Hepatocyte (in vitro differentiated cells): ENCODE measurements at regions not wholly inside any gene's neighbourhood (a gene's known extent, or its start where the extent isn't known, plus 50 kb on each side); places are given as distances from the start of the nearest gene placed in this dataset.

ENCODE experiments used
- DNase-seq: peaks from one replicate; pipeline ENCODE4 v3.0.0-alpha.2; 2016; ENCODE audit warnings: low spot score
- H2AFZ ChIP-seq: fragments of 200-600 bp; sonication (generic); 2 replicates; pipeline ENCODE4 v1.6.0; 2016; ENCODE audit warnings: antibody characterized with exemption, mild to moderate bottlenecking
- H3K27ac ChIP-seq: fragments of 200-600 bp; sonication (generic); 2 replicates; pipeline ENCODE4 v1.5.1; 2016; ENCODE audit warnings: mild to moderate bottlenecking
- H3K27me3 ChIP-seq: fragments of 200-600 bp; sonication (generic); 2 replicates; pipeline ENCODE4 v1.6.1; 2016
- H3K36me3 ChIP-seq: fragments of 200-600 bp; sonication (generic); replicated peaks from 2 replicates; pipeline ENCODE4 v1.5.1; 2016; ENCODE audit warnings: low read depth; ENCODE audit not compliant: insufficient read depth
- H3K4me1 ChIP-seq: fragments of 200-600 bp; sonication (generic); 2 replicates; pipeline ENCODE4 v1.5.1; 2016; ENCODE audit warnings: mild to moderate bottlenecking, moderate library complexity; ENCODE audit not compliant: insufficient read depth
- H3K4me2 ChIP-seq: fragments of 200-600 bp; sonication (generic); 2 replicates; pipeline ENCODE4 v1.6.0; 2016
- H3K4me3 ChIP-seq: fragments of 200-600 bp; sonication (generic); 2 replicates; pipeline ENCODE4 v1.5.1; 2016; ENCODE audit warnings: mild to moderate bottlenecking
- H3K79me2 ChIP-seq: fragments of 200-600 bp; sonication (generic); 2 replicates; pipeline ENCODE4 v1.6.0; 2017; ENCODE audit warnings: mild to moderate bottlenecking
- H3K9me2 ChIP-seq: fragments of 200-600 bp; sonication (generic); replicated peaks from 2 replicates; pipeline ENCODE4 v1.6.0; 2017; ENCODE audit warnings: mild to moderate bottlenecking; ENCODE audit not compliant: insufficient read depth
- H3K9me3 ChIP-seq: fragments of 200-600 bp; sonication (generic); 2 replicates; pipeline ENCODE4 v1.5.1; 2016; ENCODE audit warnings: low read depth, mild to moderate bottlenecking
- H4K20me1 ChIP-seq: fragments of 200-600 bp; sonication (generic); 2 replicates; pipeline ENCODE4 v1.6.0; 2016; ENCODE audit warnings: mild to moderate bottlenecking; ENCODE audit not compliant: insufficient read depth, poor library complexity, severe bottlenecking
- EZH2 ChIP-seq: fragments of 200-600 bp; sonication (generic); IDR thresholded peaks from 2 replicates; pipeline ENCODE4 v1.6.1; 2016; ENCODE audit warnings: antibody characterized with exemption, mild to moderate bottlenecking, borderline replicate concordance
- EZH2phosphoT487 ChIP-seq: fragments of 200-600 bp; sonication (generic); IDR thresholded peaks from one replicate; pipeline ENCODE4 v1.6.1; 2018; ENCODE audit warnings: antibody characterized with exemption, mild to moderate bottlenecking, low read depth, moderate library complexity; ENCODE audit not compliant: unreplicated experiment, severe bottlenecking
- WGBS: methylation state at CpG from one replicate; pipeline ENCODE4 v1.1.6; 2016; ENCODE audit warnings: low lambda C conversion rate; ENCODE audit errors: missing lambda C conversion rate; 5-methylcytosine and 5-hydroxymethylcytosine counted together
- TF ChIP-seq, protein P1 (sequence below): fragments of 200-600 bp; sonication (generic); IDR thresholded peaks from 2 replicates; pipeline ENCODE4 v1.5.1; 2016; ENCODE audit warnings: antibody characterized with exemption, mild to moderate bottlenecking; ENCODE audit not compliant: poor library complexity

DNA sequence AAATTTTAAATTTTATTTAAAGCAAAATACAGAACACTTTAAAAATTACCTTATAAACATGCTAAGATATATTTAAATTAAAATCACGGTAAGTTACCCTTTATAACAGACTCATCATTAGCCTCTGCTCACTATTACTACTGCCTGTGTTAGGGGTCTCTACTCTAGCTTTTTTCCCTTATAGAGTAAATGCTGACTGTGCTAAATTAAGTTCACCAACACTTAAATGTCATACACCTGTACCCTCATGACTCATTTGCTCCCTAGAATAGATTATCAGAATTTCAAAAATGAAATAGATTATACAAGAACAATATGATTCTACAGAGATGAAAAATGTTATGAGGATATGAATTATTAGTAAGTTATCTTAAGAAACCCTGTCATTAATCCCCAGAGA lies 131.1 kb upstream of the INPP4B start:
- no peak overlapping the region for H3K4me3 ChIP-seq
- TF ChIP-seq EZH2phosphoT487 = no peak
- TF ChIP-seq, protein P1, sequence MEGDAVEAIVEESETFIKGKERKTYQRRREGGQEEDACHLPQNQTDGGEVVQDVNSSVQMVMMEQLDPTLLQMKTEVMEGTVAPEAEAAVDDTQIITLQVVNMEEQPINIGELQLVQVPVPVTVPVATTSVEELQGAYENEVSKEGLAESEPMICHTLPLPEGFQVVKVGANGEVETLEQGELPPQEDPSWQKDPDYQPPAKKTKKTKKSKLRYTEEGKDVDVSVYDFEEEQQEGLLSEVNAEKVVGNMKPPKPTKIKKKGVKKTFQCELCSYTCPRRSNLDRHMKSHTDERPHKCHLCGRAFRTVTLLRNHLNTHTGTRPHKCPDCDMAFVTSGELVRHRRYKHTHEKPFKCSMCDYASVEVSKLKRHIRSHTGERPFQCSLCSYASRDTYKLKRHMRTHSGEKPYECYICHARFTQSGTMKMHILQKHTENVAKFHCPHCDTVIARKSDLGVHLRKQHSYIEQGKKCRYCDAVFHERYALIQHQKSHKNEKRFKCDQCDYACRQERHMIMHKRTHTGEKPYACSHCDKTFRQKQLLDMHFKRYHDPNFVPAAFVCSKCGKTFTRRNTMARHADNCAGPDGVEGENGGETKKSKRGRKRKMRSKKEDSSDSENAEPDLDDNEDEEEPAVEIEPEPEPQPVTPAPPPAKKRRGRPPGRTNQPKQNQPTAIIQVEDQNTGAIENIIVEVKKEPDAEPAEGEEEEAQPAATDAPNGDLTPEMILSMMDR = no peak
- no peak for TF ChIP-seq EZH2
- WGBS = 88% methylated on average over 1 of the region's 1 CpG
- H3K9me2 ChIP-seq = no peaks in the 10 kb centered on the region
- DNase-seq = no peak
- H3K27ac ChIP-seq = no peak overlapping the region
- no peaks in the 10 kb centered on the region for H3K79me2 ChIP-seq
- no peaks in the 10 kb centered on the region for H3K36me3 ChIP-seq
- H4K20me1 ChIP-seq = no peaks in the 10 kb centered on the region
- H2AFZ ChIP-seq = no peak overlapping the region
- no peaks in the 10 kb centered on the region for H3K27me3 ChIP-seq
- H3K9me3 ChIP-seq = no peaks in the 10 kb centered on the region
- no peaks in the 10 kb centered on the region for H3K4me1 ChIP-seq
- no peak overlapping the region for H3K4me2 ChIP-seq

DNA sequence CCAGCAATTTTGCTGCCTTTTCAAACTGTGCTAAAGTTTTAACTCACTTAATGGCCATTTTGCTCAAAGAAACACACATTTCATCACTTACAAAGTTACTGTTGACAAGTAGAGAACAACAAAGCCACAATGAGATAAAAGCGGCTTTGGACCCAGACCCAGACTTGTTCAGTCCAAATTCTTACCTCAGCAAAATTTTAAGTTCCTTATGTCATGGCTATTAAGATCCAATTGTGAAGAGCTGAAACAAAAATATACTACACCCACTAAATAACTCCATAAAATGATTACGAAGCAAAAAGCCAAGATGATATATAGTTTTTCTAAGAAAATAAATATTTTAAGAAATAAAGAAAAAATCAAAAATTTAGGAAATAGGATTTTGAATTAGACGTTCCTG lies 137.0 kb upstream of the INPP4B start:
- H3K9me2 ChIP-seq = no peaks in the 10 kb centered on the region
- no peaks in the 10 kb centered on the region for H3K36me3 ChIP-seq
- 61% methylated on average over 3 of the region's 3 CpGs for WGBS
- no peak overlapping the region for H3K4me2 ChIP-seq
- no peaks in the 10 kb centered on the region for H3K4me1 ChIP-seq
- TF ChIP-seq EZH2phosphoT487 (no peak), EZH2 (no peak)
- TF ChIP-seq, protein P1 = no peak
- H3K4me3 ChIP-seq = no peak overlapping the region
- H3K27me3 ChIP-seq = no peaks in the 10 kb centered on the region
- H3K9me3 ChIP-seq = no peaks in the 10 kb centered on the region
- no peak overlapping the region for H3K27ac ChIP-seq
- no peak overlapping the region for H2AFZ ChIP-seq
- DNase-seq = no peak
- H3K79me2 ChIP-seq = no peaks in the 10 kb centered on the region
- no peaks in the 10 kb centered on the region for H4K20me1 ChIP-seq

DNA sequence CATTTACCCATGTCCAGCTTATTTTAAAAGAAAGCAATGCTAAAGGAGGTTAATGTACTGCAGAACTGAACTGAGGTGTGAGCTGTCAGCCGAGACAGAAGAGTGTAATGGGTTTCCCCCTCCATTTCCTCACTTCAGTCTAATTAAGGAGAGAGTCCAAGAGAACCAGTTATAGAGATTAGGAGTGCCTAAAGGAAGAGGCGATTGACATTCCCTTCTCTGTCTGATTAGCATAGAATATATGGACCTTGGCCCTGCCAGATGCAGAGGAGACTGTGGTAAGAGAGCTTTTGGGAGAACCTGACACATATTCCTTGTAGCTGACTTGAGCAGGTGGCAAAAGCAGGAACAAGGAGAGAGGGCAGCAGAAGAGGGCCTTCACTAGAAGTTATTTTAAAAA lies 137.5 kb upstream of the INPP4B start:
- Histone ChIP-seq H4K20me1 (no peaks in the 10 kb centered on the region), H3K27me3 (no peaks in the 10 kb centered on the region), H3K4me1 (no peaks in the 10 kb centered on the region), H3K9me2 (no peaks in the 10 kb centered on the region), H3K79me2 (no peaks in the 10 kb centered on the region), H3K9me3 (no peaks in the 10 kb centered on the region), H3K36me3 (no peaks in the 10 kb centered on the region), H3K27ac (no peak overlapping the region), H3K4me3 (no peak overlapping the region), H3K4me2 (no peak overlapping the region), H2AFZ (no peak overlapping the region)
- TF ChIP-seq EZH2phosphoT487 (no peak), EZH2 (no peak)
- TF ChIP-seq, protein P1 = no peak
- DNase-seq = no peak
- 73% methylated on average over 2 of the region's 2 CpGs for WGBS
